CD4-positive, alpha-beta T cell treated with Interleukin-17A for 4 hours (primary cell): ENCODE measurements at regions not wholly inside any gene's neighbourhood (a gene's known extent, or its start where the extent isn't known, plus 50 kb on each side); places are given as distances from the start of the nearest gene placed in this dataset.
A peak's percentile ranks its signal among the peaks of the same experiment; 100 is the strongest.

ENCODE experiments used
- DNase-seq: peaks from one replicate; pipeline ENCODE4 v3.0.0-alpha.2; 2020; ENCODE audit warnings: mixed read lengths

DNA sequence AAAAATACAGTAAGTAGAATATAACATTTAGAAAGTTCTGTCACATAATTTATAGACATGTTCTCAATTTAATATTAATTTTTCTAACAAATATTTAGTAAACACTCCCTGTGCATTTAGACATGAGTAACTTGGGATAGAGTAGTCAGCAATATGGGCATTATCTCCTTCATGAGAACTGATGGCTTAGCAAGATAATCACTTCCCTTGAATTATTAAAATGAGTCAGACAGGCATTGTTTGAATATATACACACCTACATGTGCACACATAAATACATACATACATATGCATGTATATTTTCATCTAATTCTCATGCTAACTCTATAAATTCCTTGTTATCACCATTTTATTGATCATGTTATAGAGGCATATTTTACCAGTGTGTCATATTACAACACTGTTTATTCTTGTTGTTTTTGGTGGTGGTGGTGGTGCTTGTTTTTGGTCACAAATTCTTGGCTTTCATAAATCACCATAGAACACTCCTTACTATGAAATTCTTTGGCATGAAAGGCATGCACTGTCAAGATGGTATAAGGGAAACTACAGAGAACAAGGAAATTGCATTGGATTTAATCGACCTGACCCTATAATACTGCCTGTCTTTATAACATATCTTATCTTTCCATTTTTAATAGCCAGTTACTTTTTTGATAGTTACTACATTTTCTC, 434.5 kb upstream of the MANEA start:
- DNase-seq: no peak

DNA sequence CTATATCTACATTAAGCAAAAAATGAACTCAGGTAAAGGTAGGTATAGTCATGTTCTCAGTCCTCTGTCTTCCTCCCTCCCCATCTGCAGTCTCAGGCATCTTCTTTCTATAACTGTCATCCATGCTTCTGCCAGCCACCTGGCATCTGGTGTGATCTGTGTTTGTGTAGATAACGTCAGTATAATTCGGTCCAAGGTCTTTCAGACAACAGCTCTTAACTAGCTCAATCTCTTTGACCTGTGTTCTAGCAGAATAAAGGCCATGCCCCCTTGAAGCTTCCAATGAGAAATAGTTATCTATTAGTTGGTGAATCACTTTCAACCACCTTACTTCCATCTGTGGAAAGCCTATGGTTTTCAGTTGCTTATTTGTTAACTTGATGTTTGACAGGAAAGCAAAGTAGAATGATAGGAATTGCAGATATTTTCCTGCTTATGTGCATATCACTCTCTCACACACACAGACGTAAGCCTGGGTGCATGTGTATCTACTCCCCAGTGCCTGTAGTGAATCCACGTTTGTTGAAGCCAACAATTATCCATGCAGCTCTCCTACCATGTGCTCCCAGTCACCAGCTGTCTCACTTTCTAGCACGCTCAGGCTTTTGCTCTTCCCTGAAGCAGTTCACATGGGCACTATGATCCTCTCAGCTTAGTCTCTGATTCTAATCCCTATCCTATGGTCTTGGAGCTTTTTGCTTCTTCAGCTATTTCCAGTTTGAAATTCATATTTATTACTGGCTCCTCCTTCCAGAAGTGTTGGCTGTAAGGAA, 433.7 kb upstream of the MANEA start:
- DNase-seq: no peak

DNA sequence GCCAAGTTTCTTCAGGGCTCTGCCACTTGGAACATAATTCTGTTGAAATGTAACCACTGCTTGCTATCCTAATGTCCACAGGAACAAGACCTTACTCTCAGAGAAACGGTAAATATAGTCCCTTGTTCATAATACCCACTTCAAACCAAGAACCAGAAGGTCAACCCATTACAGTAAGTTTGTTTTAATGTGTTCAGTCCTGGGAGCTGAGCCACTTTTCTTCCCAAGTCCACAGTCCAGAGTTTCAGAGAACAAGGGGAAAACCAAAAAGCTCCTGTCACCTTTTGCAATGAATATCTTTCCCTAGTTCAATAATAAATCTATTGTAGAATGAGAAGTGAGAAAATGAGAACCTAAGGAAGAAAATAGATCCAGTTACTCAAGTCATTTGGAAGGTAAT, 431.9 kb upstream of the MANEA start:
- no peak for DNase-seq

DNA sequence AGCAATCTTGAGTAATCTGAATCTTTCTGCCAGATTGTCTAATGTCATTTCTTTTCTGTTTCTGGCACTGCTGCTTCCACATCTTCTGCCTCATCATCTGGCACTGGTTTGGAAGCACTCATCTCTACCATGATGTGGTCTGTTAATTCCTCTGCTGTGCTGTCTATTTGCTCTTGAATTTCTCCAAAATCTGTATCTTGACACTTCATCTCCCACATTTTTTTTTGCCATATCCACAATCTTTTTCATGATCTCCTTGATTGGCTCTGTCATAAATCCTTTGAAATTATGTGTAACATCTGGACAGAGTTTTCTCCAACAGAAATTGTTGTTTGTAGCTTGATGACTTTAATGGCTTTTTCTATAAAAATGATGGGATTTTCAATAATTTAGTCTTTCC, 417.8 kb upstream of the MANEA start:
- DNase-seq: no peak

DNA sequence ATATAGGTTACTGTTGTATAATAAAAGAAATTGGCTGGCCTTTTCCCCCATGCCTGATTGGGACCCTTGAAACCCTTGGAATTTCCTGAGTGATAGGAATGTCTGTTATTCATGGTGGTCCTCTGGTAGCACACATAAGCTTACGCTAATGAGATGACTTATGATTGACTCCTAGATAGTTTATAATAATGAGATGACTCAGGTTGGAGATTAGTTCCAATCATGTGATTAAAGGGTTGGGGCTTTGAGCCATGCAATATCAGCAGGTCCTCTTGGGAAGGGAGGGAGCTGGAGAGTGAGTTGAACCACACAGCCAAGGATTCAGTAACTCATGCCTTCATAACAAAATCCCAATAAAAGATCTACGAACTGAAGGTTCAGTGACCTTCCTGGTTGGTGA, 407.6 kb upstream of the MANEA start:
- no peak for DNase-seq

DNA sequence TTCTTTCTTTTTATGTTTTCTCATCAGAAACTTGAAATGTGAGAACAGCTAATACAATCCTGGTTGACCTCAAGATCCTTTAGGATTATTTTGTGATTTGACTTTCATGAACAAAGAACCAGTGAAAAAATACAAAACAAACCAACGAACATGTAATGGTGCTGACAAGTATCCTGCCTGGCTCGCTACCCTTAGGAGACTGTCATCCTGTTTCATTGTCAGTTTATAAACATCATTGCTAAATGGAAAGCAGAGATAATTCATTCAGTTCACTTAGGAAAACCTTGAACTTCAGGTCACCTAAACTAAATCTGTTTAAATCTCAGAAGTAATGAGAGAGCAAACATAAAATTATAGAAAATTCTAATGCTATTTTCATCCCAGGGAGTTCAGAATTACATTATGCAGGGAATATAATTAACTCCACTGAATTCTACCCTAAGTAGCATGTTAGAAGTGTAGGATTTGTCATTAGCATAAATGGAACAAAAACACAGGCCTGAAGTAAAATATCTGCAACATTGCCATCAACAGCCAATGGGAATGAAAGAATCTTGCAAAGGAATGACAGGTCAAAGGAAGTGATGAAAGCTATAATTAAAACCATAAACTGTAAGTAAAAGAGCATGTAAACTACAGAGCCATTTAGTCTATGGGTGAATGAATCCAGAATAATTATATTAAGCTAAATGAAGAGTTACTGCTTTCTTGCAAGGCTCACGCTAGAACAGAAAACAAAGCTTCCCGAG, 401.2 kb upstream of the MANEA start:
- no peak for DNase-seq

DNA sequence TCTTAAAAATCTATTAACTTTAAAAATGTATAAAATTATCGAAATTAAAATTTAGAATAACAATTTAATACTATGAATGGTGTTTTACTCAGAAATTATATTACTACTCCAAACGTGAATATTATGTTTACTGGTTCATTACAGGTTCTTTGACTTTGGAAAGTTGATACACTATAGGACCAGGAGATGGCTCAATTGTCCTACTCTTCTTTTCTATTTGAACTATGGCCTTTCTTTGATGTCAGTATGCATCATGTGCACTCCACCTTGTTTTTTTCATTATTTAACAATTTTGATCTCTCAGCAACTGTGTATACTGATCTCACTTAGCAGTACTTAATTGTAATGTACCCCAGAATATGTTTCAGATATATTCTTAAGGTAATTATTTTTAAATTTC, 391.5 kb upstream of the MANEA start:
- DNase-seq: no peak

DNA sequence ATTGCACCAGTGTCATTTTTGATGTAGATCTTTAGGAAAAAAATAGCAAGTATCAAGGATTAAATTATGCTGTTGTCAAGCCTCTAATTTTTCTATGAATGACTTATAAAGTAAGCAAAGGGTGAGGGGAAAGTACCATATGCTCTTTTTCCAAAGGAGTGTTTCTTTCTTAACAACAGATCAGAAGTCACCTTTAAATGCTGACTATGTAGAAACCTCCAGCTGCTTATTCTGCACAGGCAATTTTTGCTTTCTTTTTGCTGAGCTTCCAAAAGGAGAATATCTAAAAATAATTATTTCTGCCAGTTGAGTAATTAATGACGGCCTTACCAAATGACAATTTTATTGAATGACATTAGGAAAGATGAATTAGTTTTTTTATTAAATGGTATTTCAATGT, 390.6 kb upstream of the MANEA start:
- no peak for DNase-seq

DNA sequence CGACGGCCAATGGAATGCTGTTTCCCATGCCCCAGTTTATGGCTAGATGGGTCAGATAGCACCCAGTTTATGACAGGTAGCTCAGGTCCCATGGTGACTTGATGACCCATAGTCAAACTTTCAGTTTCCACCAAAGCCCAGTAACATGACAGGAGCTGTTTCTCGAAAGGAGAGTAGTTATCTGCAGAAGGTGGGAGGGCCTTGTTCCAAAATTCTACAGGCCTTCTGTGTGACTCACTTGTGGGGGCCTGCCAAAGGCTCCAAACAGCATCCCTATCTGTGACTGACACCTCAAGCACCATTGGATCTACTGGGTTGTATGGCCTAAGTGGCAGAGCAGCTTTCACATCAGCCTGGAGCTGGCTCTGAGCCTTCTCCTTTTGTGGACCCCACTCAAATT, 379.7 kb upstream of the MANEA start:
- DNase-seq: no peak

DNA sequence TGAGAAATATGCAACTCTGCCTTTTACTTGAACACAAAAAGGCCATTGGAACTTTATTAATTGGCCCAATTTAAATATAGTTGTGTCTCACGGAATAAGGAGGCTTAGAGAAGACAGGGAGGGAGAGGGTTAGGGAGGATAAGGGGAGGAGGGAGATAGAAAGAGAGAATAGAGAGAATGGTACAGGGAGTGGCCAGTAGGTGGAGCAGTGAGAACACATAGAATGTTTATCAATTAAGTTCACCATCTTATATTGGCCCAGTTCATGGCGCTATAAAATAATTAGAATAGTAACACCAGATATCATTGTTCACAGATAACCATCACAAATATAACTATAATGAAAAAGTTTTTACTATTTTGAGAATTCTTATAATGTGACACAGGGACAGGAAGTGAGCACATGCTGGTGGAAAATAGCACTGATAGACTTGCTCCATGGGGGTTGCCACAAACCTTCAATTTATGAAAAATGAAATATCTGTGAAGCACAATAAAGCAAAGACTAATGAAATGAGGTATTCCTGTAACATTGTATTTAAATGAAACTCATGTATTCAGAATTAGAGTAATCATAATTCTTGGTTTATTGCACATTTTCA, 374.1 kb upstream of the MANEA start:
- DNase-seq: peak; percentile 12

DNA sequence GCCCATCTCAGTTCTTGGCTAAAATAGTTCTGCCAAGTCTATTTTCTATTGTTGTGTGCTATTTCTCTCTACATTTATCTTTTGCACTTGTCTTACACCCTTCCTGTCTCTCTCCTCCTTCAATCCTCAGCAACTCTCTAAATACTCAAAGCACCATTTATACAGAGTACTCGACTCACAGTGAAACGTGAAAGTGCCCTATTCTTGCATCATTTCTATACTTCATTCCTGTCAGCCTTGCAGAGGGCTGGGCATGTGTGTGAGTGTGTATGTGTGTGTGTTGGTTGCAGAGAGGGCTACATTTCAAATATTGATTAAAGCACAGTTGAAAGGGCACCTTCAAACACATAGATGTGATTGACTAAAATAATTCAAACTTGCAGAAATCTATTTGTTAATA, 373.2 kb upstream of the MANEA start:
- no peak for DNase-seq

DNA sequence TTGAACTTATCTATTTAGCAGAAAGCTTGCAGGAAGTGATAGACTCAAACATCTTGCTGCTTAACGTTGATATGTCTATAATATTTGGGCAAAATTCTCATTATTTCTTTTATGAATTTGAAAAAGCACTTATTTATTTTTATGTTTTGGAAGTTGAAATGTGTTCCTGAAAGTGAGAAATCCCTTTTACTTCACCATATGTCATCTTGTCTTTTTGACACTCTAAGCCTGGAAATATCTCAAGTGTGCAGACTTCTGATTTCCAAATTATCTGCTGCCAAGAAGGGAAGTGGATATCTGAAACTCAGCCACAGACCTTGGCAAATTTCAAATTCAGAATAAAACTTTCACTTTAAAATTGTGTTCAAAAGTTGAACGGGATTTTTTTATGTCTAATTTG, 368.7 kb upstream of the MANEA start:
- DNase-seq: no peak

DNA sequence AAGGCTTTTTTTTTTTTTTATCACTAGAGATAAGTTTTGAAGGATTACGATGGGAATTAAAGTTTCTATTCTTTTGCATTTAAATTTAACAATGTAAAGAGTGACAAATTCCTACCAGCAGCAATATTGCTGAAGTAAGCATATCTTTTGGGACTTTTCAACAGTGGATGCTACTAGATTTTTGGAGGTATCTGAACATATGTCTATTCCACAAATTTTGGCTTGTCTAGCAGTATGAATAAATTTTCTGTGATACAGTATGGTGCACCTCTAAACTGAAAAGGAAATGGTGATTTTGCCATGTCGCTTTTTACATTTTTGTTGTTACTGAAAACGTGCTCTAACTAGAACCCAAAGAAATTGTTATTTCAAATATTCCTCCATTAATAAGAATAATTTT, 368.3 kb upstream of the MANEA start:
- no peak for DNase-seq

DNA sequence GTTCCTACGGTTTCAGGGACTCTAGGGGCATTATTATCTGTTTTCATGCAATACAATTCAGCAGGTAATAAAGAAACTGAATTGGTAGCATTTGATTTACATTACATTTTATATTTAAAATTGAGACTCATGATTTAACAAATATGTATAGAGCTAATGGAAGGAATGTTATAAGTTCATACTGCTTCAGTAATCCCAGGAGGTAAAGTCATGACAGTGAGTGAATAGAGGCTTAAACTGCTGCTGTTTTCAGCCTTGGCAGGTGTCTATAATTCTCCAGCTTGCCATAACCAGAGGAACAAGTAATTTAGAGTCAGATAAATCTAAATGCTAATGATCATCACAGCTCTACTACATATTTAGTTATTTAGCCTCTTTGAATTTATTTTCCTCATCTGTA, 360.8 kb upstream of the MANEA start:
- no peak for DNase-seq

DNA sequence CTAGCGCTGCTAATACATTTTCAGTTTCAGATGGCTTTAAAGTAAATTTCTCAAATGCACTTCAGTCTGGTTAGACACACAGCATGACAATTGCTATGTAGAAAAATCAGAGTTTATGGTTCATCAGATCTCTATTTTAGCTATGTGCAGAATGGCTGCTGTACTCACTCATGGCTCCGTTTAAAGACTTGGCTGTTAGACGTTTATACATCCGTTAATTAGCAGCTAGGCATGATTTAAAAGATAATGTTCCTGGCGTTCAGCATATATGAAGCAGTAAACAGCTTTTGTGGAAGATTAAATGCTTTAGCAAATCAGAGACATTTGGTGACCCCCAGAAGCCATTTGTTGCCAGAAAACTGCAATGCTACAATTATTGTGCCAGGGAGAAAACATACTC, 350.0 kb upstream of the MANEA start:
- no peak for DNase-seq

DNA sequence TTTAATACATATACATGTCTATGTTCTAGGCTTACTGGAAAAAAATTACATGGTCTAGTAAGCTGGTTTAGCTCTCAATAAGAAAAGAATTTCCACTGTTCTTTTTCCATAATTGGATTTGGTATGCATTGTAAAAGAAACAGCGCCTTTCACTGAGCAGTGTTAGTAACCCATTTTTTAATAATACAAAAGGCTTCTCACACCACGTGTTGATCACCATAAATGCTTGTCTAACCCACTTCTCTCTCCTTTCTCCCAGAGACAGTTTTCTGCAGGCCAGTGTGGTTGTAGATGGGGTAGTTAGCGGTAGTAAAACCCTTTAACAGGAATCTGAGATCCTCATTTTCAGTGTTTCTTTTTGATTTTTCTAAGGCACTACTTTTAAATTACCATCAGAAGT, 348.7 kb upstream of the MANEA start:
- DNase-seq: no peak

DNA sequence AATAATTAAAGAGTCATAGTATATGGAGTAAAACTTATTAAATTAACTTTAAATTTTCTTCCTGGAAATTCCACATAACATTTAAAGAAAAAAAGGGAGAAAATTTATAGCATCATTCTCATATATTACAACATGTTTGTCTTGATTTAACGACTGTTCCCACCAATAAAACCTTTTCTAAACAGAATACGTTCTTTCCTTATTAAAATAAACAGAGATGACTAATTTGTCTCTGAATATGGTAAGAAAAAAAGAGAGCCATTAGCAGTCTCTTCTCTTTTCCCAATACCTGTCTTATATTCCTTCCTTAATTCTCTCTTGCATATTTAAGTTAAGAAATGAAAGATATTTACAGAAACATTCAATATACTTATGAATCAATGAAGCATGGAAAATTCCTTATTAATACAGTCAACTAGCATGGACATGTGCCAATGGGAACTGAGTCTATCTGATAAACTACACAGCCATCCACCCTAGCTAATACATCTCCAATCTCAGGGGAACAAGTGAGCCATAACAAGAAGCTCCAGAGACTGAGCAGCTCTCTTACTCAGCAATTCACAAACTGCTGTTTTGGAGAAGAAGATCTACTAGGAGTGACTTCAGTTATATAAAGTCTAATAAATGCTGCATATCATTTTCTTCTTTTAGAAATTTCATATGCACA, 347.1 kb upstream of the MANEA start:
- DNase-seq: no peak

DNA sequence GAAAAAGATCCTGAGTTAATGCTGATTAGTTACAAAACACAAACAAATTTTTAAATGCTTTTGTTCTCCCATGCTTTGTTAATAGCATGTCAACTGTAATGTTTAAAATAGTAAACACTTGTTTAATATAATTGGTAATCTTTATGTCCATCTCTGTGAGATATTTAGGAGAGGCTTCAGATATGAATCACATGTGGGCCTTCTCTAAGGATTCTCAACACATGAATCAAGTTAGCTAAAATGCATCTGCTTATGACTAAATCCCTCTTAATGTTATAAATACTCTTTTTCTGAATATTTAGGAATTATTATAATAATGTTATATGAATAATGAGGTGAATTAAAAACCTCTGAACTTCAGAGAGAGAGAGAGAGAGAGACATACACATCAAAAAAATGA, 345.9 kb upstream of the MANEA start:
- DNase-seq: no peak

DNA sequence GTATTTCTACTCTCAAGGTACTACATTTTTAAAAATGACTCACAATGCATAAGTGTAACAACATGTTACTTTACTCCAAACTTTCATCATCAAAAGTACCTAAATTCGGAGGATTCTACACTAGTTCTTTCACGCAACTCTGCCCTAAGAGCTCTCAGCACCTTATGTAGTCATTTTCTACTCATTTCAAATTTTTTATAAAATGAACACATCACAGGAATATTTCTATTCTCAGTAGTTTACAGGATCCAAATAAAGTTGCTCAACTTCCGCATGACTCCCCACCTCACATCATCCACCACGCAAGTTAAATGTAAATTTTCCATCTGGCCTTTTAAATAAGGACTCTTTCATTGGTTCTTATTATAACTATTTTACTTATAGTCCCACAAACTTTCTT, 344.9 kb upstream of the MANEA start:
- DNase-seq: no peak

DNA sequence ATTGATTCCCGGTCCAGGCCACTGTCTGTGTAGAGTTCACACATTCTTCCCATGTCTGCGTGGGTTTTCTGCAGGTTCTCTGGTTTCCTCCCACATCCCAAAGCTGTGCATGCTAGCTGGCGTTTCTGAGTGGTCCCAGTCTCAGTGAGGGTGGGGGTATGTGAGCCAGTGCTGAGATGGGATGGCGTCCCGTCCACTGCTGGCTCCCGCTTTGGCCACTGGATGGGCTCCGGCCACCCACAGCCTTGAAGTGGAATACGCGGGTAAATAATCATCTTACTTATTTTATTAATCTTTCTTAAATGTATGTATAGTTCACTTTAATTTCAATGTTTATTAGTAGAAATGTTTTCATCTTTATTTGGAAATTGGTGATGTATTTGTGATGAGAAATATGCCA, 343.5 kb upstream of the MANEA start:
- no peak for DNase-seq

DNA sequence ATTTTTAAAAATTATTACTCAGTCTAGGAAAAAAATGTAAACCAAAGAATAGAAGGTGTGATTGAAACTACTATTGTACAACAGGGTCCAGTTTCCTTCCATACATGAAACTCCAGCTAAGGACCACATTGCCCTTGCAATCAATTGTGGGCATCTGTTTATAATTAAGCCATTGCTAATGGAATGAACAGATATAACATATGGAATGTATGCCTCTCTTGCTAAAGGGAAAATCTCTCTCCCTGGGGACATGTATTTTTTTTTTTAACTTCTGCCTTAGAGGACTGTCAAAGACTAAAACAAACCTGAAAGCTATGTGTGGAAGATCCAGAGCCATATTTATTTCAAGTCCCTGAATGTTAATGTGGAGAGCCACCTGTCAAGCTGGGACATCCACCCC, 336.8 kb upstream of the MANEA start:
- no peak for DNase-seq

DNA sequence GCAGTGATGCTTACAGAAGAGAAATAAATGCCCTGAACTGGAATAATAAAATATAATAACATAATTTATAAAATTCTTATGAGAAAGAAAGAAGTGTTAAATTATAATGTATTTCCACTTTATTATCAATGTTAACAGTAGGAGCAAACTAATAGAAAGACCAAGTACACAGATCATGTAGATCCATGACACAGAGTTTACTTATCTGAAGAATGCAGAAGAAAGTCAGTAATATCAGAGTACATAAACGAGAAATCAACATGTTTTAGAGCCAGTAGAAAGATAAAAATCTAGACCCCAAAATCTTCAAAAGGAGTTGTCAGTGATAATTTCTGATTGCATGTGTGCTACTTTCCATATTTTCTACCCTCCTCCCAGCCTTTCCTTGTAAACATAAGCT, 334.8 kb upstream of the MANEA start:
- no peak for DNase-seq

DNA sequence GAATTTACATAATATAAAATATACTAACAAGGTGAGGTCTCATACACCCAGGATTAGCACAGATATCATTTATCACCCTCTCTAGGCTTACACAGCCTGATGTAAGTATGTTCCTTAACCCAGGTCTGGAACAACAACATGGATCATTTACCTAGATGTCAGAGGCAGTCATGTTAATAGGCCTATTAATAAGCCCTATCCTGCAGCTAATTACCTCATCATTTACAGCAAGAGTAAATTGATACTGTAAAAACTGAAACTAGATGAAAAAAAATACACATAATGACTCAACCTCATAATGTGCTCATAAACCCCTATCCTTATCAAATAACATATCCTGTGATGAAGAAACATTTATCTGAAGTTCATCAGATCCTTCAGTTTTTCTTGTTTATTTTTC, 334.3 kb upstream of the MANEA start:
- DNase-seq: no peak
